Peyer's patch (tissue), 4 donors: ENCODE measurements at regions not wholly inside any gene's neighbourhood (a gene's known extent, or its start where the extent isn't known, plus 50 kb on each side); places are given as distances from the start of the nearest gene placed in this dataset.

ENCODE experiments used
- CTCF ChIP-seq, 6 experiments: fragments of 450-650 bp in 4 of 6; fragments of 200-600 bp in 2 of 6; sonication (generic) in 1 of 6; IDR thresholded peaks; one replicate each; pipeline ENCODE4 v1.5.1; 2017 to 2019; ENCODE audit warnings: antibody characterized with exemption in 6 of 6, mild to moderate bottlenecking in 3 of 6, moderate library complexity in 1 of 6
- POLR2A ChIP-seq, 2 donors: fragments of 450-650 bp; IDR thresholded peaks; one replicate each; pipeline ENCODE4 v1.5.1; 2017; ENCODE audit warnings: antibody characterized with exemption in 2 of 2, mild to moderate bottlenecking in 2 of 2, moderate library complexity in 2 of 2

GRCh38 chr1:94713472-94714141 lies 106.5 kb upstream of the SLC44A3 start:
- no peak for TF ChIP-seq CTCF (IDR thresholded peaks at IDR 0.05)
- no peak for TF ChIP-seq POLR2A (IDR thresholded peaks at IDR 0.05)
